Hematopoietic multipotent progenitor cell treated with erythropoietin and hydrocortisone succinate and interleukin-3 and kit ligand, for 8 days (in vitro differentiated cells): ENCODE measurements at regions not wholly inside any gene's neighbourhood (a gene's known extent, or its start where the extent isn't known, plus 50 kb on each side); places are given as distances from the start of the nearest gene placed in this dataset.
A peak's percentile ranks its signal among the peaks of the same experiment; 100 is the strongest.

Experiments
- DNase-seq: peaks from one replicate; pipeline ENCODE4 v3.0.0-alpha.2; 2015

DNA sequence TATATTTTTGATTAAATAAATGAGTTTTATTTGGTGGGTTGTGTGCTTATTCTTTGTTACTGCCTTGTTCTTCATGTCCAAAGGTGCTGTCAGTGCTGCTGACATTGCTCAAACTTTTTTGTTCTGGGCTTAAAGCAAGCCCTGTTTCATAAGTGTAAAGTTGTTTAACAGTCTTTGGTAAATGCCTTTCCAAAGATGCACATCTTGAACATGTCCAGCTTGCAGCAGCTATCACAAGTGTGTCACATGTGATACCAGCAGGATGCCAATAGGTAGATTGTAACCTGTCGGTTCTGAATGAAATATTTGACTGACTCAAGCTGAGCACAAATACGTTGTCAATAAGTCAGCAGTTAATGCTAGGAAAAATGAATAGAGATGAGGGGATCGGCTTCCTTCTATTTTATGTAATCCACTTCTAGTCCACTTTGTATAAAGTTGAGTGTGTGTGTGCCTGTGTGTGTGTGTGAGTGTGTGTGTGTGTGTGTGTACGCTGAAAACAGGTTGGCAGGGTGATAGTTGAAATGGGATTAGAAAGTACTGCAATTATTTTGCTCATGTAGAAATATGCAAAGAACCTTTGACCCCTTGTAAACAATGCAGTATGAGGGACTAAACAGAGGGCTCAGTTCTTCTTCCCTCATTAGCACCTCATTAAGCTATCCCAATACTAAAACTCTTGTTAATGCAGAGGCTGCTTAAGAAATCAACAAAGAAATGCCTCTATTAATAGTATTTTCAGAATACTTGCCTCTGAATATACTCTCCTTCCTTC, 986.5 kb downstream of the TUSC7 start:
- DNase-seq = no peak

DNA sequence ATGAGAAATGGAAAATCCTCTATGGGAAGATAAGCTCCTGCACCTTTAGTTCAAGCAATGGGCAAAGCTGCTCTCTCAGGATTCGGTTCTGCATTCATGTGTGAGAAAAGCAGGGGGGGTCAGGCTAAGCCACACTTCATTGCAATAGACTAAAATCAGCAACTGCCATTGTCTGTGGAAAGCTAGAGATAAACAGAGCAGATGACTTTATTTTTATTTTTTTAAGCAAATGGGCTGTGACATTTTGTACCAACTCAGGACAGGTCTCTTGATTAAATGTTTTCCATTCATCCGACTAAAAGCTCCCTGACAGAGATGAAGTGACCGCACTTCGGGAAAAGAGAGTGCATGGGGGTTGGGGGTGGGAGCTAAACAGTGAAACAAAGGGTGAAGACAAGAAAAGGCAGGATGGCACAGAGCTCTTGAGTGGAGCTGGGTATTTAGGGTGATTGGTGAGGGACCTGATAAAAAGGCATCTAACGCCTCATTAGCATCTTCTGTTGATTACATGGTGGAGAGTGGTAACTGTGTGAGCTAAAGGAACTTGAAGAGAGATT, 987.4 kb downstream of the TUSC7 start:
- DNase-seq = no peak

- DNase-seq = no peak
Observed at GRCh38 chr3:117699058-117699457, 989.5 kb downstream of the TUSC7 start.

GRCh38 chr3:117700573-117701360, 991.2 kb downstream of the TUSC7 start:
- DNase-seq = no peak

GRCh38 chr3:117705011-117705410, 995.4 kb downstream of the TUSC7 start:
- no peak for DNase-seq

DNA sequence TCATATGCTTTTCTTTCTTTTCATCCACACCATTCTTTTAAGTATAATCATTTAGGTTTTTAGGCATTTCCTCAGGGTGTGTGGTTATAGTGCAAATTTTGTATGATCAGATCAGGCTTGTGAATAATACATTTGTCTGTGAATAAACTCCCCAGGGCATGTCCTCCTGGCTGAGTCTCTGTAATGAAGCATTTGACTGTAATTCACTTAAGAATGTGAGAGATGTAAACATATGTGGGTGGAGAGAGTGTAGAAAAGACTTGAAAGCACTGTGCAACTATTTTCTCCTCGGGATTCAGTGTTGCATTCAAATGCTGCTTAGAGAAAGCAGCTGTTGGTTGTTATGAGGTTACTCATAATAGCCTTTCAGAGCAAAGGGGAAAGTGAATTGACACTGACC, 996.5 kb downstream of the TUSC7 start:
- no peak for DNase-seq

GRCh38 chr3:117706756-117707155, 997.2 kb downstream of the TUSC7 start:
- no peak for DNase-seq

- no peak for DNase-seq
Observed at GRCh38 chr3:117708601-117709000, 999.0 kb downstream of the TUSC7 start.

DNA sequence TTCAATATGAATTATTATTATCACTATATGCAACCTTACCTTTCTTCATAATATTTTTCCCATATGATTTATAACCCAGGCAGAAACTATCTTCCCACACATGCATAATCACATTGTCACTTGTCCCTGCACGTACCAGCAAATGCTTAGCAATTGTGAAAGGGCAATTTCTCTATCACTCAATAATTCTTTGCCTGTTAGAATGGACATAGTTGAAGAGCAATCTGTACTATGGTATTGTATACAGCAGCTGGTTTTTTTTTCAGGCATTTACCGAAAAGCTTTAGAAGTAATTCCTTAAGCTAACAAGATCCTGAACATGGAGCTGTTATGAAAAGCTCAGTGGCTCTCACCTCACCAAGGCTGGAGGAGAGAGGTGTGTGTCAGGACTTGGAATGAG, 999.5 kb downstream of the TUSC7 start:
- DNase-seq = no peak

GRCh38 chr3:117710501-117710900, 1000.9 kb downstream of the TUSC7 start:
- no peak for DNase-seq

DNA sequence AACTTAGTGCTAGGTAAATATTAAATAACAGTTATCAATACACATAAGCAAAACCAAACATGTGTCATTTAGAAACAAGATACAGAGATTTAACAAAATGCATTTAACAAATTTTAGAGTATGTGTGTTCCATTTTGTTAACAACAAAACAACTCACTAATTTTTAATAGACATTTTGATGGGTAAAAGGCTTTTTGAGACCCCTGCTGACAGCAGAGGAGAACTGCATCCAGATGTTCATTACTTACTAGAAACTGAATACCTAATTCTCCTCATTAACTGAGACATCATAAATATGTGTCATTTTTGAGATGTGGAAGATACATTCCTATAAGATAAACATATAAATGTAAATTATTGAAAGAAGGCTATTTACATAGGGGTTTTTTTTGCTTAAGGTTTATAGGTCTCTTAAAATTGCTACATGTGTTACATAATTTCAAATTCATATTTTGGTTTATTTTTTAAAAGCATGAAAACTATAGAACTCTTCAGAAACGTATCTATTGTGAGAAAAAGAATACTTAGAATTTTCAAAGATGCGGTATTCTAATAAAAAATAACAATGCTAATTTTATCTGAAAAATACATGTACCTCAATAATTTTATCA, 1009.8 kb downstream of the TUSC7 start:
- DNase-seq = peak; percentile 14

GRCh38 chr3:117721866-117722265, 1012.3 kb downstream of the TUSC7 start:
- DNase-seq = no peak

GRCh38 chr3:117722856-117723255, 1013.3 kb downstream of the TUSC7 start:
- no peak for DNase-seq

GRCh38 chr3:117723825-117724224, 1014.2 kb downstream of the TUSC7 start:
- no peak for DNase-seq

DNA sequence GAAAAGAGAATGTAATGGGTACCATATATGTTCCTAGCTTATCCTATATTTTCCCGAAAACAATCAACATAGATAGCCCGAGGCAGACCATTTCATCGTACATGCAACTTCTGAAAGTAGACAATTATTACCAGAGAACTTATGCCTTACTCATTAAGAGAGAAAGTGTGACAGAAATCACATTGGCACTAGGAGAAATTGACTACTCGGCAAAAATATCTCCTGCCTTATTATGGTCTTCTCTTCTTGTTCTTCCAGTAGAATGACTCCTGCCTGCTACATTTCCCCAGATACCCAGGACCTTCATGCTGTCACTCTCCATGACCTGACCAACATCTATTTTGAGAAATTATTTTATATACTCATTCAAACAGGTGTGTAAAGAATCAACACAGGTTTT, 1015.7 kb downstream of the TUSC7 start:
- DNase-seq = no peak

DNA sequence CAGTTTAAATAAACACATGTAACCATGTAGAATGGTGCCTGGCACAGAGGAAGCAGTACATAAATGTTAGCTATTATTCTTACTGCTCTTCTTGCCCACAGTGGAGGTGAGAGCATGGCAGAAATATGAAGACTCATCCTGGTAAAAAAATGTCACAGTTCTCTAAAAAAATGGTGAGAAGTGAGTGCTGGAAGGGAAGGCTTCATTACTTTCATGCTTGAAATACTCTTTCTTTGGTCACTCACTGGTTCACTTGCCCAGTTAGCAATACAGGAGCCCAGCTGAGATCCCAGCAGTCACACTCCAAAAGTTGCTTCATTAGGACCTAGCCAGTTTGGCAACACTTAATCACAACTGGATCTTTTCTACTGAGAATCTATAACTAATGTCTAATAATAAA, 1017.2 kb downstream of the TUSC7 start:
- no peak for DNase-seq

DNA sequence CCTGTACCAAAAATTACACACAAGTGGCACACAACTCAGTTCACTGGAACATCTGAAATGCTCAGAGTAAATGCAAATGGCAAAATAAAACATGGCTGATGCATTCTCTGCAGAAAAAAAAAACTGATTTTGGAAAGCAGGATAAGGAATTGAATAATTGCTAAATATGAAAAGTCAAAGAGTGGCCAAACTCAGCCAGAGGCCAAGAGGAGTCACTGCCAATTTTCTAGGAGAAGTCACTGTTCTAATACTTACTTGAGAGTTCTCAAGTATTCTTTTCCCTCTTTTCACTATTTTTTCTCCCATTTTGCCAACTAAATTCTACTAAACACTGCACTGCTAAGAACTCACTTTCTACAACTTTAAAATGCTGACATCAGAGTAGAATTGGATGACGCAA, 1018.6 kb downstream of the TUSC7 start:
- no peak for DNase-seq

DNA sequence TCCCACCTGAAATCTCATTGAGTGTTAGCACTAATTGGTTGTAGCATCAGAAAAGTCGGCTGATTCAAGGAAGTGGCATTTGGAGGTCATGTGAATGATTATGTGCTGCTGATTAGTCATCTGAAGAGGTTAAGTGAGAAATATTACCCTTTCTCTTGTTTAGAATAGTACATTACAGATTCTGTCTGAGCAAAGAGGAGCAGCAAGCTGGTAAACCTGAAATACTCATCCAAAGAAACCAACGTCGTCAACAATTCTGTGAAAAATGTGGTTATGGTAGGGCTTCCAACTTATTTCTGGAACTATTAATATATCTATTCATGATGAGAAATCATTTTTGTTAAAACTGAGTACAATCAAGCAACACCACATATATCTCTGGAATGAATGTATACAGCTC, 1024.9 kb downstream of the TUSC7 start:
- DNase-seq = no peak

GRCh38 chr3:117735481-117736101, 1026.0 kb downstream of the TUSC7 start:
- no peak for DNase-seq

DNA sequence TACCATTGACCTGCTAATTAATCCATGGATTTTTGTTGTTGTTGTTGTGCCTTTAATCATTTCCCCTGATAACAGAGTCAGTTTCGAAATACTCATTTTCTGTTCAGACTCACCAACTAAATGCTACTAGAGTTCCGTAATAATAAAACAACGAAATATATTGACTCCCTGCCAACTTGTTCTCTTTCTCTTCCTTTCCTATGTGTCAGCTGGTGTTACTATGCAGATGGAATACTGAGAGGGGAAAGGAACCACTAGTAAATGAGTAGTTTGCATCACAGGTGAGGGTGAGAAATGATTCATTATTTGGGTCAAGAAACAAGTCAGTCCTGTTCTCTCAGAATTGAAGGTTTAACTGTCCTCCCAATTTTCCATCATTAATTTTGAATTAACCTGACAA, 1027.3 kb downstream of the TUSC7 start:
- DNase-seq = no peak

DNA sequence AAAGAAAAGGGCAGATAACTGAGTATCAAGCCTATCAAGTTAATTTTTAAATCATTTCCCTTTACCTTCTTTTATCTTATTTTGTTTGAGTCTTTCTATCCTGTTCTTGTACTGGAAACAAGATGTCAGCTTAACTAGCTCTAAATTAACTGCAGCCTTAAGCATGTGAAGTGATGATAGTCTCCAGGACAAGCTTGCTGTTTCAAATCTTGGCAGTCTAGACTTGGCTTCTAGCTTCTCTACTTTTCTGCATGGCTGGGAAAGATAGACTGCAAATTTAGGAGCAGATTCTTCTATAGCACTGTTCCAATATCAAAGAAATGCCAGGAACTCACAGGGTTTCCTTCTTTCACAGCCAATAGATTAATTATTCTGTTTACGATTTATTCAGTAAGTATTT, 1034.4 kb downstream of the TUSC7 start:
- DNase-seq = no peak

- no peak for DNase-seq
Observed at GRCh38 chr3:117744935-117745334, 1035.4 kb downstream of the TUSC7 start.

GRCh38 chr3:117745516-117745915, 1035.9 kb downstream of the TUSC7 start:
- no peak for DNase-seq
